ENCODE measurements at regions not wholly inside any gene's neighbourhood (a gene's known extent, or its start where the extent isn't known, plus 50 kb on each side); places are given as distances from the start of the nearest gene placed in this dataset.

- ChIA-PET POLR2A (no interaction called here), CTCF (interaction anchor here (1.6 kb wide), 1 partner anchor 28 kb away, joined by 4 read pairs; no protein-coding TSS in a partner anchor)
- H3K36me3 ChIP-seq (ENCODE audit: control insufficient read depth, insufficient read depth, low read length) = no peaks in the 10 kb centered on the region
- no peak for DNase-seq (ENCODE audit: low read depth)
- H3K4me3 ChIP-seq (ENCODE audit: low read depth, low read length) = no peak overlapping the region
- TF ChIP-seq CTCF (IDR thresholded peaks at IDR 0.05; ENCODE audit: insufficient read depth, low read depth, low read length) = no peak
- no peaks in the 10 kb centered on the region for H3K27me3 ChIP-seq (ENCODE audit: control insufficient read depth, insufficient read depth, low read length)
Measured at GRCh38 chr5:35464757-35465156, 152.9 kb upstream of the SPEF2 start.

GRCh38 chr5:35461530-35461929 lies 156.1 kb upstream of the SPEF2 start:
- no peak for DNase-seq (ENCODE audit: low read depth)
- CTCF ChIA-PET = interaction anchor here (0.8 kb wide), 2 partner anchors 10 to 16 kb away, joined by 4 read pairs; no protein-coding TSS in a partner anchor
- Histone ChIP-seq H3K36me3 (ENCODE audit: control insufficient read depth, insufficient read depth, low read length) (no peaks in the 10 kb centered on the region), H3K4me3 (ENCODE audit: low read depth, low read length) (no peak overlapping the region), H3K27me3 (ENCODE audit: control insufficient read depth, insufficient read depth, low read length) (no peaks in the 10 kb centered on the region)
- TF ChIP-seq CTCF (IDR thresholded peaks at IDR 0.05; ENCODE audit: insufficient read depth, low read depth, low read length) = no peak
- POLR2A ChIA-PET = no interaction called here

DNA sequence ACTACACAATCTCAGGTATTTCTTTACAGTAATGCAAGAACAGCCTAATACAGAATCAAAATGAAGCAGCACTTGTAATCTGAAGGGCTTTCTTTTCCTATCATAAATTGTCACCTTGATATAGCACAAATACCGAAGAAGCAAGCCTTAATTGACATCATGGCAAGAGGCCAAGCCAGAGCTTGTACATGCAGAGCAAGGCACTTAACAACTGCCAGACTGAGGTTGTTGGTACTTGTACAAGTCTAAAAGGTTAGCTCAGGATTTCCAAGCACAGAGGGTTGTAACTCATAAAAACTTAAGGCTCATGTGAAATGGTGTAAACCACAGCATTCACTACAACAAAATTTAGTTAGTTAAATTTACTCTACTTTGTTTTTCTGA lies 158.8 kb upstream of the SPEF2 start:
- no peak for DNase-seq (ENCODE audit: low read depth)
- CTCF ChIA-PET = interaction anchor here (0.6 kb wide), 1 partner anchor 163 kb away, joined by 4 read pairs; no protein-coding TSS in a partner anchor
- POLR2A ChIA-PET = no interaction called here
- H3K4me3 ChIP-seq (ENCODE audit: low read depth, low read length) = no peak overlapping the region
- H3K36me3 ChIP-seq (ENCODE audit: control insufficient read depth, insufficient read depth, low read length) = no peaks in the 10 kb centered on the region
- no peak for TF ChIP-seq CTCF (IDR thresholded peaks at IDR 0.05; ENCODE audit: insufficient read depth, low read depth, low read length)
- no peaks in the 10 kb centered on the region for H3K27me3 ChIP-seq (ENCODE audit: control insufficient read depth, insufficient read depth, low read length)

- POLR2A ChIA-PET = no interaction called here
Measured at GRCh38 chr5:35457912-35458823, 159.5 kb upstream of the SPEF2 start.

More at GRCh38 chr5:35457912-35458823, 159.5 kb upstream of the SPEF2 start:
- Histone ChIP-seq H3K27me3 (ENCODE audit: control insufficient read depth, insufficient read depth, low read length) (no peaks in the 10 kb centered on the region), H3K4me3 (ENCODE audit: low read depth, low read length) (no peak overlapping the region), H3K36me3 (ENCODE audit: control insufficient read depth, insufficient read depth, low read length) (no peaks in the 10 kb centered on the region)
- TF ChIP-seq CTCF (IDR thresholded peaks at IDR 0.05; ENCODE audit: insufficient read depth, low read depth, low read length) = no peak
- DNase-seq (ENCODE audit: low read depth) = no peak
- CTCF ChIA-PET = interaction anchor here (0.6 kb wide), 1 partner anchor 162 kb away, joined by 4 read pairs; no protein-coding TSS in a partner anchor
